OCI-M1 (cell line): ENCODE measurements at regions not wholly inside any gene's neighbourhood (a gene's known extent, or its start where the extent isn't known, plus 50 kb on each side); places are given as distances from the start of the nearest gene placed in this dataset.
A peak's percentile ranks its signal among the peaks of the same experiment; 100 is the strongest.
"Not testable (repeated sequence)": the region's sequence is repeated elsewhere in the genome, so short reads cannot be mapped to it uniquely, and the experiment has no call there.

Experiments used
- DNase-seq: peaks from one replicate; lab custom pipeline; 2025; lab: John Stamatoyannopoulos, UW

- no peak for DNase-seq
These were observed 144.3 kb upstream of the KCNE2 start for GRCh38 chr21:34219334-34220060.

- no peak for DNase-seq
These were observed 143.1 kb upstream of the KCNE2 start for GRCh38 chr21:34220556-34221195.

- DNase-seq: no peak
These were observed 142.3 kb upstream of the KCNE2 start for GRCh38 chr21:34221331-34222030.

GRCh38 chr21:34222031-34222335 is 141.8 kb upstream of the KCNE2 start:
- no peak for DNase-seq

- peak; percentile 57 for DNase-seq
These were observed 140.4 kb upstream of the KCNE2 start for GRCh38 chr21:34223376-34223775.

- DNase-seq: no peak
These were observed 136.4 kb upstream of the KCNE2 start for GRCh38 chr21:34227386-34227852.

GRCh38 chr21:34228792-34229191 is 135.0 kb upstream of the KCNE2 start:
- no peak for DNase-seq

GRCh38 chr21:34229353-34229752 is 134.5 kb upstream of the KCNE2 start:
- DNase-seq: no peak

- not testable (repeated sequence) for DNase-seq
These were observed 130.1 kb upstream of the KCNE2 start for GRCh38 chr21:34233741-34234140.

- no peak for DNase-seq
These were observed 128.3 kb upstream of the KCNE2 start for GRCh38 chr21:34235514-34235913.

GRCh38 chr21:34242973-34243372 is 120.8 kb upstream of the KCNE2 start:
- DNase-seq: no peak

GRCh38 chr21:34243562-34243961 is 120.2 kb upstream of the KCNE2 start:
- peak; percentile 39 for DNase-seq

- no peak for DNase-seq
These were observed 111.1 kb upstream of the KCNE2 start for GRCh38 chr21:34252751-34253150.

- DNase-seq: no peak
These were observed 108.7 kb upstream of the KCNE2 start for GRCh38 chr21:34255073-34255472.

GRCh38 chr21:34260277-34261008 is 103.4 kb upstream of the KCNE2 start:
- DNase-seq: no peak

GRCh38 chr21:34261841-34262468 is 101.9 kb upstream of the KCNE2 start:
- no peak for DNase-seq

GRCh38 chr21:34262469-34262845 is 101.3 kb upstream of the KCNE2 start:
- DNase-seq: no peak

GRCh38 chr21:34263629-34264028 is 100.2 kb upstream of the KCNE2 start:
- DNase-seq: no peak

- no peak for DNase-seq
These were observed 97.5 kb upstream of the KCNE2 start for GRCh38 chr21:34266351-34266750.

GRCh38 chr21:34268493-34268892 is 95.3 kb upstream of the KCNE2 start:
- no peak for DNase-seq

- DNase-seq: no peak
These were observed 93.4 kb upstream of the KCNE2 start for GRCh38 chr21:34270411-34270810.

- DNase-seq: no peak
These were observed 92.5 kb upstream of the KCNE2 start for GRCh38 chr21:34271189-34271851.
